Stimulated activated naive B cell treated with anti-CD40 and anti-IgM and Interleukin-4, amounts not matched to agents 10 μg/mL and 1 μg/mL and 100 μg/mL, for 72 hours (primary cell): ENCODE measurements at regions not wholly inside any gene's neighbourhood (a gene's known extent, or its start where the extent isn't known, plus 50 kb on each side); places are given as distances from the start of the nearest gene placed in this dataset.
"Not testable (repeated sequence)": the region's sequence is repeated elsewhere in the genome, so short reads cannot be mapped to it uniquely, and the experiment has no call there.

Experiments used
- ATAC-seq, 2 donors: fragments of 150-1000 bp; cut with Tn5 transposase; replicated peaks; 2 replicates each; pipeline ENCODE4 v1.10.0; 2021; ENCODE audit warnings: moderate library complexity in 1 of 2
- DNase-seq: peaks from one replicate; pipeline ENCODE4 v3.0.0; 2021
- H3K27ac Mint-ChIP-seq: one replicate; pipeline ENCODE4 v1.8.0; 2022; ENCODE audit warnings: mild to moderate bottlenecking, mixed read lengths
- H3K27me3 Mint-ChIP-seq, 2 donors: one replicate each; pipeline ENCODE4 v1.8.0; 2022; ENCODE audit warnings: mixed read lengths in 2 of 2
- H3K36me3 Mint-ChIP-seq, 2 donors: one replicate each; pipeline ENCODE4 v1.8.0; 2022; ENCODE audit warnings: mixed read lengths in 2 of 2, mild to moderate bottlenecking in 1 of 2
- H3K4me1 Mint-ChIP-seq, 2 donors: one replicate each; pipeline ENCODE4 v1.8.0; 2022; ENCODE audit warnings: mixed read lengths in 2 of 2, mild to moderate bottlenecking in 1 of 2
- H3K4me3 Mint-ChIP-seq, 2 donors: one replicate each; pipeline ENCODE4 v1.8.0; 2022; ENCODE audit warnings: mild to moderate bottlenecking in 2 of 2, mixed read lengths in 2 of 2, moderate library complexity in 1 of 2
- H3K9me3 Mint-ChIP-seq, 2 donors: one replicate each; pipeline ENCODE4 v1.8.0; 2022; ENCODE audit warnings: mixed read lengths in 2 of 2, mild to moderate bottlenecking in 1 of 2

- no peak for ATAC-seq
- Mint-ChIP-seq H3K27me3 (no peaks in the 10 kb centered on the region), H3K4me1 (peaks cover 0 to 5% of the 10 kb centered on the region in 2 donors), H3K9me3 (no peaks in the 10 kb centered on the region), H3K27ac (no peak overlapping the region), H3K4me3 (no peak overlapping the region), H3K36me3 (no peaks in the 10 kb centered on the region)
- no peak for DNase-seq
These were observed 890.5 kb downstream of the UQCRFS1 start for GRCh38 chr19:28322491-28322890.

- Mint-ChIP-seq H3K9me3 (peaks cover 0 to 3% of the 10 kb centered on the region in 2 donors), H3K27me3 (no peaks in the 10 kb centered on the region), H3K4me3 (no peak overlapping the region), H3K4me1 (no peaks in the 10 kb centered on the region), H3K36me3 (no peaks in the 10 kb centered on the region), H3K27ac (no peak overlapping the region)
- DNase-seq (no peak), ATAC-seq (no peak)
These were observed 893.0 kb downstream of the UQCRFS1 start for GRCh38 chr19:28319918-28320317.

DNA sequence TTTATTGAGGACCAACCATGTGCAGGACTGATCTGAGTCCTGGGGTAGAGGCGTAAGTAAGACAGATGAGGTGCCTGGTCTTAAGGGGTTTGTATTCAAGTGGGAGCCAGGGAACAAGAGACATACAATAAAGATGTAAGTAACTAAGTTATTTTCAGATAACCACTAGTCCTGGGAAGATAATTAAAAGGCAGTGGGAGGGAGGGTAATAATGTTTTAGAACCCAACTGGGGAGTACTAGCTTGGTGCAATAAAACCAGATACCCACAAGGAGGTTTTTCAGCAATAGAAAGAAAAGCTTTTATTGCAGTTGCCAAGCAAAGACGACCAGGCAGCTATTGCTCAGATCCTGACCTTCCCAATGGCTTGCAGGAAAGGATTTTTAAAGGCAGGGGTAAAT lies 893.7 kb downstream of the UQCRFS1 start:
- H3K9me3 Mint-ChIP-seq, result peaks cover 0 to 3% of the 10 kb centered on the region in 2 donors
- no peak overlapping the region for H3K4me3 Mint-ChIP-seq
- DNase-seq (no peak), ATAC-seq (no peak)
- H3K27ac Mint-ChIP-seq, result no peak overlapping the region
- H3K36me3 Mint-ChIP-seq, result no peaks in the 10 kb centered on the region
- no peaks in the 10 kb centered on the region for H3K4me1 Mint-ChIP-seq
- H3K27me3 Mint-ChIP-seq, result no peaks in the 10 kb centered on the region

DNA sequence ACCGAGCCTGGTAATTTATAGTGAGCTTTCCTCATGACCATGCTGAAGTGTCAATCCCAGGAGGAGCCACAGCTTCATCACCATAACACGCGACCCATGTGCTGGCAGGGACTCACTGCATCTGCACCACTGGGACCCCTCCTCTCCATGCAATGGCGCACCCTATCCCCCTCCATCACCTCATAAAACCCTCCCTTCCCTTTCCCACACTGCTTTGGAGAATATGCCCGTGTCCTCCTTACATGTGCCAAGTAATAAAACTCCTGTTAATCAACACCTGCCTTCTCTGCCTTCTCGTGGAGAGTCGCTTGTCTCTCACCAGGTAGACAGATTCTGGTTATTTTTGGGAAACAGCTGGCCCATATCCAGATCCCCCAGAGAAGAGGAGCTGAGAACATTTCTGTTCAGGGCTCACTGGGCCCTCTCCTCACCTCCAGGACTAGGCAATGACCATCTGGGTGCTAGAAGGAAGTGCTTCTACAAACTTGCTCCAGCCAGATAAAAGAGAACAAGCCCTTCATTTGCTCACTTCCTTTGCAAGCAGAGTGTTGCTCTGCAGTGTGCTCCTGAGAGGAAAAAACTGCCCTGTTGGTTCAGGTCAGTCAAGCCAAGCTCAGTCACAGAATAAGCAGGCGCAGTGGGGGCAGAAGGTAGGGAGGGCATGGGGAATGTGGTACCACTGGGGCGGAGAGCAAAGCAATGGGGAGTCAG lies 894.3 kb downstream of the UQCRFS1 start:
- no peaks in the 10 kb centered on the region for H3K4me1 Mint-ChIP-seq
- H3K9me3 Mint-ChIP-seq, result peaks cover 0 to 3% of the 10 kb centered on the region in 2 donors
- no peak overlapping the region for H3K4me3 Mint-ChIP-seq
- no peaks in the 10 kb centered on the region for H3K36me3 Mint-ChIP-seq
- DNase-seq, result no peak
- no peak overlapping the region for H3K27ac Mint-ChIP-seq
- no peak for ATAC-seq
- no peaks in the 10 kb centered on the region for H3K27me3 Mint-ChIP-seq

GRCh38 chr19:28316464-28316863 lies 896.5 kb downstream of the UQCRFS1 start:
- no peak for ATAC-seq
- DNase-seq, result no peak
- Mint-ChIP-seq H3K4me3 (no peak overlapping the region), H3K9me3 (peaks cover 0 to 3% of the 10 kb centered on the region in 2 donors), H3K36me3 (no peaks in the 10 kb centered on the region), H3K27ac (no peak overlapping the region), H3K27me3 (no peaks in the 10 kb centered on the region), H3K4me1 (no peaks in the 10 kb centered on the region)

- no peaks in the 10 kb centered on the region for H3K27me3 Mint-ChIP-seq
These were observed 898.2 kb downstream of the UQCRFS1 start for GRCh38 chr19:28314756-28315155.

GRCh38 chr19:28314287-28314686 lies 898.7 kb downstream of the UQCRFS1 start:
- H3K4me3 Mint-ChIP-seq, result no peak overlapping the region
- no peaks in the 10 kb centered on the region for H3K27me3 Mint-ChIP-seq
- no peaks in the 10 kb centered on the region for H3K4me1 Mint-ChIP-seq
- H3K27ac Mint-ChIP-seq, result no peak overlapping the region
- DNase-seq (no peak), ATAC-seq (no peak)
- H3K9me3 Mint-ChIP-seq, result peaks cover 0 to 3% of the 10 kb centered on the region in 2 donors
- no peaks in the 10 kb centered on the region for H3K36me3 Mint-ChIP-seq

More at GRCh38 chr19:28314756-28315155, 898.2 kb downstream of the UQCRFS1 start:
- H3K27ac Mint-ChIP-seq, result no peak overlapping the region
- no peak overlapping the region for H3K4me3 Mint-ChIP-seq
- no peaks in the 10 kb centered on the region for H3K4me1 Mint-ChIP-seq
- ATAC-seq (no peak), DNase-seq (no peak)
- H3K36me3 Mint-ChIP-seq, result no peaks in the 10 kb centered on the region
- H3K9me3 Mint-ChIP-seq, result peaks cover 0 to 3% of the 10 kb centered on the region in 2 donors

- no peaks in the 10 kb centered on the region for H3K4me1 Mint-ChIP-seq
- H3K27me3 Mint-ChIP-seq, result no peaks in the 10 kb centered on the region
- no peak overlapping the region for H3K27ac Mint-ChIP-seq
- H3K9me3 Mint-ChIP-seq, result peaks cover 0 to 3% of the 10 kb centered on the region in 2 donors
- ATAC-seq (no peak), DNase-seq (no peak)
- H3K36me3 Mint-ChIP-seq, result no peaks in the 10 kb centered on the region
- H3K4me3 Mint-ChIP-seq, result no peak overlapping the region
These were observed 899.3 kb downstream of the UQCRFS1 start for GRCh38 chr19:28313633-28314032.

DNA sequence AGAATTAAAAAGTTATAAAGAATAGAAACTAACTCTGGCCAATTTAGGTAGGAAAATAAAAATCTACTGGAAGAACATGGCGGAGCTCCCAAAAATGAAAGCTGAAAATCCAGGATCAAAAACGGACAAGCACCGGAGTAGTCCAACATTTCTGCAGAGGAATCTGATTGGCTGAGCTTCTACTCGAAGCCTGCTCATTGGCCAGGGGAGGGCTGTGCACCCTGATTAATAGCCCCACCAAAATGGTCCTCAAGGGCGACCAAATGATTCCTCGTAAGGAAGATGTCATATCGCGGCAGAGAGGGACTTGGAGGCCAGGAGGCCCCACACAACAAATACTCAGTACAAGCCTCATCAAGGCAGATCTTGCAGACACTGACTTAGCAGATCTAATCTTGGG lies 900.7 kb downstream of the UQCRFS1 start:
- H3K27me3 Mint-ChIP-seq, result no peaks in the 10 kb centered on the region
- H3K36me3 Mint-ChIP-seq, result no peaks in the 10 kb centered on the region
- no peak overlapping the region for H3K27ac Mint-ChIP-seq
- ATAC-seq (no peak), DNase-seq (no peak)
- H3K9me3 Mint-ChIP-seq, result peaks cover 0 to 7% of the 10 kb centered on the region in 2 donors
- no peaks in the 10 kb centered on the region for H3K4me1 Mint-ChIP-seq
- no peak overlapping the region for H3K4me3 Mint-ChIP-seq

- H3K4me1 Mint-ChIP-seq, H3K36me3 Mint-ChIP-seq, DNase-seq, H3K27ac Mint-ChIP-seq, ATAC-seq, H3K27me3 Mint-ChIP-seq, H3K9me3 Mint-ChIP-seq, H3K4me3 Mint-ChIP-seq: not testable (repeated sequence)
These were observed 902.1 kb downstream of the UQCRFS1 start for GRCh38 chr19:28310829-28311228.

DNA sequence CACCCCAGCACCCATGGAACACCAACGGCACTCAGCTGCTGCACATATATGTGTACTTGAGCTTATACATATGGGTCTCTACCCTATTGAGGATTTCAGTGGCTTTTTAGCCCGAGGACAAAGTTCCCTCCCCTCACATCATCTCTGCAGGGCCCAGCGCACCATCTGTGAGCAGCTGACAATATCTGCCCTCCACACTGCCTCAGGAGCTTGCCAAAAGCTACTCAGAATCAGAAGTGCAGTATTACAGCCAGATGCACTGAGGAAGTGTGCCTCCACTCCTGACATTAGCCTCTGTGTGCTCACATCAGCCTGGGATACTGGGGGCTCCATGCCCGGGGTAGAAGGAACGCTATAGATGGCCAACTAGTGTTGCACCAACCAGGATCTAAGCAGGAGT lies 903.9 kb downstream of the UQCRFS1 start:
- Mint-ChIP-seq H3K9me3 (peaks cover 0 to 5% of the 10 kb centered on the region in 2 donors), H3K4me3 (no peak overlapping the region), H3K36me3 (no peaks in the 10 kb centered on the region), H3K4me1 (no peaks in the 10 kb centered on the region), H3K27ac (no peak overlapping the region), H3K27me3 (no peaks in the 10 kb centered on the region)
- DNase-seq, result no peak
- ATAC-seq, result no peak

DNA sequence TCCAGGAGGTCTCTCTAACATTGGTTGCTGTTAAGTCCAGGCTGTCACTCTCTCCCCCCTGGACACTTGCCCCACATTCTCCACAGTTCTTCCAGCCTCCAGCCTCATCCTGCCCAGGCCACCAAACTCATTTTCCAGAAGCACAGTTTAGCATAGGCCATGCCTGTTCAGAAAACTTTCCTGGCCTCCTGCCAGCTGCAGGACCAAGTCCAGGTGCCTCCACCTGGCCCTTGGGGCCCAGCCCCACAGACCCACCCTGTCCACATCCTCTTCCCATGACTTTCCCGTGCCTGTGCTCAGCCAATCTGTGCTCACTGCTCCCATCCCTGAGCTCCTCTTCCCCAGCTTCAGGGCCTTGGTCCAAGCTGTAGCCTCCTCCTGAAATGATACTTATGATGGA lies 905.0 kb downstream of the UQCRFS1 start:
- no peak overlapping the region for H3K27ac Mint-ChIP-seq
- peaks cover 0 to 5% of the 10 kb centered on the region in 2 donors for H3K9me3 Mint-ChIP-seq
- H3K4me1 Mint-ChIP-seq, result no peaks in the 10 kb centered on the region
- ATAC-seq, result no peak
- H3K36me3 Mint-ChIP-seq, result no peaks in the 10 kb centered on the region
- DNase-seq, result no peak
- no peak overlapping the region for H3K4me3 Mint-ChIP-seq
- no peaks in the 10 kb centered on the region for H3K27me3 Mint-ChIP-seq

GRCh38 chr19:28307487-28307886 lies 905.5 kb downstream of the UQCRFS1 start:
- DNase-seq (no peak), ATAC-seq (no peak)
- H3K4me3 Mint-ChIP-seq, result no peak overlapping the region
- H3K27ac Mint-ChIP-seq, result no peak overlapping the region
- no peaks in the 10 kb centered on the region for H3K27me3 Mint-ChIP-seq
- no peaks in the 10 kb centered on the region for H3K4me1 Mint-ChIP-seq
- H3K9me3 Mint-ChIP-seq, result peaks cover 1 to 5% of the 10 kb centered on the region in 2 donors
- no peaks in the 10 kb centered on the region for H3K36me3 Mint-ChIP-seq

DNA sequence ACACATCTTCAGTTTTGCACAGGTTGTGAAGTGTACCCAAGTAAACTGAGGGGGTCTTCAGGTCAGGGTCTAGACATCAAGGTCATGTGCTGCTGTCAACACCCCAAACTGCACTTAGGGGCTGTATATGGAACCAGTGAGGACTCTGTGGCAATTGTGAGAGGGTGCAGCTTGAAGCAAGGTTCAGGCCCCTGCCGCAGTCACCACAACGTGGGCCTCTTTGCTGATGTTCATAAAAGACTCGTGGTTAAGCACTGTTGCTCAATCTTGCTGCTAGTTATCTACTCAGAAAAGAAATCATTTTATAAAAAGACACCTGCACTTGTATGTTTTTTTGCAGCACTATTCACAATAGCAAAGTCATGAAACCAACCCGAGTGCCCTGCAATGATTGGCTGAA lies 907.4 kb downstream of the UQCRFS1 start:
- Mint-ChIP-seq H3K27me3 (no peaks in the 10 kb centered on the region), H3K36me3 (no peaks in the 10 kb centered on the region), H3K4me3 (no peak overlapping the region), H3K9me3 (peaks cover 1 to 5% of the 10 kb centered on the region in 2 donors), H3K4me1 (no peaks in the 10 kb centered on the region), H3K27ac (no peak overlapping the region)
- DNase-seq (no peak), ATAC-seq (no peak)

GRCh38 chr19:28303502-28303901 lies 909.4 kb downstream of the UQCRFS1 start:
- Mint-ChIP-seq H3K9me3 (peaks cover 1 to 4% of the 10 kb centered on the region in 2 donors), H3K27ac (no peak overlapping the region), H3K4me3 (no peak overlapping the region), H3K36me3 (no peaks in the 10 kb centered on the region), H3K27me3 (no peaks in the 10 kb centered on the region), H3K4me1 (no peaks in the 10 kb centered on the region)
- no peak for DNase-seq
- no peak for ATAC-seq
